CD1c-positive myeloid dendritic cell (primary cell): ENCODE measurements at regions not wholly inside any gene's neighbourhood (a gene's known extent, or its start where the extent isn't known, plus 50 kb on each side); places are given as distances from the start of the nearest gene placed in this dataset.
A peak's percentile ranks its signal among the peaks of the same experiment; 100 is the strongest.
"Not testable (repeated sequence)": the region's sequence is repeated elsewhere in the genome, so short reads cannot be mapped to it uniquely, and the experiment has no call there.

Source experiments
- DNase-seq: peaks from one replicate; pipeline ENCODE4 v3.0.0-alpha.2; 2016; ENCODE audit errors: extremely low spot score

DNA sequence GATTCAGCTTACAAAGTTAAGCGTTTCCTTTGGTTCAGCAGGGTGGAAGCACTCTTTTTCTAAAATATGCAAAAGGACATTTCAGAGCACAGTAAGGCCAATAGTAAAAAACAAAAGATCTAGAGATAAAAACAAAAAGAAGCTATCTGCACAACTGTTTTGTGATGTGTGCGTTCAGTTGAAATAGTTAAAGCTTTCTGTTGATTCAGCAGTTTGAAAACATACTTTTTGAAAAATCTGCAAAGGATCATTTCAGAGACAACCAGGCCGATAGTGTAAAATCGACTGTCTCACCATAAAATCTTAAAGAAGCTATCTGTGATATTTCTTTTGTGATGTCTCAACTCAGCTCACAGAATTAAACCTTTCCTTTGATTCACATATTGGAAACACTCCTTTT, 300.0 kb upstream of the ALG10B start:
- no peak for DNase-seq

DNA sequence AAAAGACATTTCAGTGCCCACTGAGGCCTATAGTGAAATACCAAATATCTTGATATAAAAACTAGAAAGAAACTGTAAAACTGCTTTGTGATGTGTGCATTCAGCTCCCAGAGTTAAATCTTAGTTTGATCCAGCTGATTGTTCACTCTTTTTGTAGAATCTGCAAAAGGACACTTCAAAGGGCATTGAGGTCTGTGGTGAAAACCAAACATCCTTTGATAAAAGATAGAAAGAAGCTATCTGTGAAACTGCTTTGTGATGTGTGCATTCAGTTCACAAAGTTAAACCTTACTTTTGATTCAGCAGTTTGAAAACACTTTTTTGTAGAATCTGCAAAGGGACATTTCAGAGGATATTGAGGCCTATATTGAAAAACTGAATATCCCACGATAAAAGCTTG, 290.7 kb upstream of the ALG10B start:
- no peak for DNase-seq

DNA sequence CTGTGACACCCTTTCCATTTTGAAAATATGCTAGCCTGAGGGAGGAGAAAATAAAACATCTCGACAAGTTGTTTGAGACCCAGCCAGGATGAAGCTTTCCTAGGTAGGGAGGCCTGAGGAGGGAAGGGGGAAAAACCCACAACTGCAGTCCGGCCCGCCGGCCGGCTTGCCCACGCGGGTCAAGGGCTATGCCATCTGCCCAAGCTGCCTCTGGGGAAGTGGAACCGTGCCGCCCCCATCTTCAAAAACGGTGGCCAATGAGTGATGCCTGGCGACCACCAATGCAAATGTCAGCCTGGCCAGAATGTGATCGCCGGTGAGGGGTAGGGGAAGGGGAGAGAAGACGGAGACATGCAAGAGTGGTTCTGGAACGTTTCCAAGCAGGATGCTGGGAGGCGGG, 263.5 kb upstream of the ALG10B start:
- no peak for DNase-seq

DNA sequence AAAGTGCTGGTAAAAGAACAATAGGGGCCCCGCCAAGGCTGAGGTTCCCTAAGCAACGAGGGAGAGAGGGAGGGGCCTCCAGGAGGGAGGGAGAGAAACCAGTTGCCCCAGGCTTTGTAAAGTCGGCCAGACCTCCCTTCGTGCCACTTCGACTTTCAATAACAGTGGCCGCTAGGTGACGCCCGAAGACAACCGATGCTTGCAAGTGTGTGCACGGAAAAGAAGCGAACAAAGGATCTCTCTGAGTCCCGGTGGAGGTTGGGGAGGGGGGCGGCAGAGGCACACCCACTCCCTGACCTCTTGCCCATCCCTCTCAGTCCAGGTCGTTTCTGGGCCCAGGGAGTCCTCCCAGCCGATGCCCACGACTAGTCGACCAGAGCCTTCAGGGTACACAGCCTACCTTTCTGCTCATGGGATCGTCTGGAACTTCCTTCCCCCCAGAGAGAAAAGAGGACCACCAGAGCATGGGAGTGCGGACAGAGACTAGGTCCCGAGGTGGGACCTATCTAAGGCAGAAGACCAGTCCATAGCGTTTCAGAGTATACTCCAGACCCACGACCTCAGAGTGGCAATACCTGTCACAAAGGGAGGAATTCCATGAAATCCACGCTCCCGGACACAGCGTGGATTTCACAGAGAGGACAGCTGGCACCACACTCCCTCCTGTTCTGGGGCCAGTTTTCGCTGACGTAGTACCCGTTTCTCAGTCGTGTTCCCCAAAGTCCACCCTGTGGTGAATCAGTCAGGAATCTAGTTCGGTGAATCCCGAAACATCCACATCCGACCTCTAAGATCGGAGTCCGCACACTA, 262.7 kb upstream of the ALG10B start:
- no peak for DNase-seq

DNA sequence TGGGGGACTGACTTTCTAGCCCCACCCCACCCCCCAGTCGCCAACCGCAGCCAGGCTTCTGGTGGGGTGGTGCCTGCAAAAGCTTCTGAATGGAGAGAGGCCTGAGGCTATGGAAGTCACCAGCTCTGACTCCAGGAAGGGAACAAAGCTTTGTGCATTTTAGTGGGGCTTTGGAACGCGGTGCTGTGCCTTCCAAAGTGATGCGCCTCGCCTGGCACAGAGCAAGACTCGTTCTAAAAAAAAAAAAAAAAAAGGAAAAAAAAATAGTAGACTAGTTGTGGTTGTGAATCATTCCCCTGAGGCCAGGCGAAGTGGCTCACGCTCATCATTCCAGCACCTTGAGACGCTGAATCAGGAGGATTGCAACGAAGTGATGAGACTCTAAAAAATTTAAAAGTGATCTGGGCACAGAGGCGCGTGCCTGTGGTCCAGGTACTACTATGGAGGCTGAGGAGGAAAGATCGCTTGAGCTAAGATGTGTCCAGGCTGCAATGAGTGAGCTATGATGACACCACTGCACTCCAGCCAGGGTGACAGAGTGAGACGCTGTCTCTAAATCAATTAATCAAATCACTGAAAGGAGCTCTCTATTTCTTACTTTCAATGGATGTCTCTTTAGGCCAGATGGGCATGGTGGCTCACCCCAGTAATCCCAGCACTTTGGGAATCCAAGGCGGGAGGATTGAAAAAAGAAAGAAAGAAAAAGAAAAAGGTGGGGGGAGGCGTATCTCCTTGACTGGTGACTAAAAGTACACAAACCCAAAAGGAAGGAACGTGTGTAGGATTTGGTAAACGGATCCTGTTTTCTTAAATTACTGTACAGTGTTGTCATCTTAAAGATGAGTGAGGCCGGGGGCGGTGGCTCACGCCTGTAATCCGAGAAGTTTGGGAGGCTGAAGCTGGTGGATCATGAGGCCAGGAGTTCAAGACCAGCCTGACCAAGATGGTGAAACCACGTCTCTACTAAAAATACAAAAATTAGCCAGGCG, 259.6 kb upstream of the ALG10B start:
- DNase-seq = no peak

DNA sequence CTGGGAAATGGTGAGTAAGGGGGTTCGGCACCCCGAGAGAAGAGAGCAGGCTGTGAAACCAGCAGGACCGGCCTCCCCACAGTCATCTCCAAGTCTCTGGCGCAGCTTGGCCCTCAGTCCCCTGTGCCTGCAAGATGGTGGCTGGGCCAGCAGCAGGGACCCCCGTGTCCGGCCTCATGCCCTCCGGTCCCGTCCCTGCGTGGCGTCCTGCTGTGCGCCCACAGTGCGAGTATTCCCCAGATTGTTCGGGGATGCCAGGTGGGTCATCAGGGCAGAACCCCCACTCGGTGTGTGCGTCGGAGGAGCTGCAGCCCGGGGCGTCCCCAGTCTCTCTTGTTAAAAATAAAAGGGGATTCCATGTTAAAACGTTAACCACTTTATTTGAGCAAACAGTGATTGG, 216.9 kb upstream of the ALG10B start:
- no peak for DNase-seq

DNA sequence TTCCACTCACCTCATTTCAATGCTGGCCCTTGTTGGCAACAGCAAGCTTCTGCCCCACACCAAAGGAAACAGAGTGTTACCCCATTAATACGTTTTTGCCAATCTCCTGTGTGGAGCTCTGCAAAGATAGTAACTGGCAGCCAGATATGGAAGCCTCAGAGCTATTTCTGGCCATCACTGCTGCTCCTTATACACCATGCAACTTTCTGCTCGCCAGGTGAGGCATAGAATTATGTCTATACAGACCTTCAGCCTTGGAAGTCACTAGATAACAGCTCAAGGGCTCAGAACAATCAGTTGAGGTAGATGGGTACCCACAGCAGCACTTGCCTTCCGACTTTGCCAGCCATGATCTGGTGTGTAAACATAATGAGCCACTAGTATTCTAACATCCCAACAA, 214.8 kb upstream of the ALG10B start:
- DNase-seq = no peak

DNA sequence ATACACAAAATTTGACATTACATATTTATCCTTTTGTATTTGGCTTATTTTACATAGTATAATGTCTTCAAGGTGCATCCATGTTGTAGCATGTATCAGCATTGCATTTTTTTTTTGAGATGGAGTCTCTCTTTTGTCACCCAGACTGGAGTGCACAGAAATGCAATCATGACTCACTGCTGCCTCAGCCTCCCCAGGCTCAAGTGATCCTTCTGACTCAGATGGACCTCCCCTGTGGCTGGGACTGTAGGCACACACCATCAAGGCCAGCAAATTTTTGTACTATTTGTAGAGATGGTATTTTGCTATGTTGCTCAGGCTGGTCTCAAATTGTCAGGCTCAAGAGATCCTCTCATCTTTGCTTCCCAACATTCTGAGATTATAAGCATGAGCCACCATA, 214.4 kb upstream of the ALG10B start:
- DNase-seq = no peak

DNA sequence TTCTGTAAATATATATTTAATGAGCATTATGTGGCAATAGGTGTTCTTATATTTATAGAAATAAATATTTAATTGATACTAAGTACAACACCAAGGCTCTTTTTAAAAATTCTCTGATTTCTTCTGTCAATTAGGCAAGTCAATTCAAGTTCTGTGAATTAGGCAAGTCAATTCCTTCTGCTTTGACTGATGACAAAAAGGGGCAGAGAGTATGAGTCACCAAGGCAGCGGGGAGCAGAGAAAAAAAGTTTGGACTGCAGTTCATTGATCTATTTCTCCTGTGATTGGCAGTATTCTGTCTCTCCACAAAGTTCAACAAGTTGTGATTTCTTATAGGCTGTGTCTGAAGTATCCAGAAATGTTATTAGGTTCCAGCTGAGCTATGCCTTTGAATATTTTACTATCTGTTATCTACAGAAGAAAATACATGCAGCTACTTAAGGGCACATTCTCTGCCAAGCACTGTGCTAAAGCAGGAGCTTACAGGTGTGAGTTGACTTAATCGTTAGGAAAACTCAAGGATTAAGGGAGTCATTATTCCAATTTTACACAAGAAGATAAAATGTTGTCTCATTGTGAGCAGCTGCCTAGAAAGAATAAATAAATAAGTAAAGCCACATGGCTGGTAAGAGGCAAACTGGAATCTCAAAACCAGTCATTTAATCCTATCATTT, 206.4 kb upstream of the ALG10B start:
- DNase-seq = no peak

DNA sequence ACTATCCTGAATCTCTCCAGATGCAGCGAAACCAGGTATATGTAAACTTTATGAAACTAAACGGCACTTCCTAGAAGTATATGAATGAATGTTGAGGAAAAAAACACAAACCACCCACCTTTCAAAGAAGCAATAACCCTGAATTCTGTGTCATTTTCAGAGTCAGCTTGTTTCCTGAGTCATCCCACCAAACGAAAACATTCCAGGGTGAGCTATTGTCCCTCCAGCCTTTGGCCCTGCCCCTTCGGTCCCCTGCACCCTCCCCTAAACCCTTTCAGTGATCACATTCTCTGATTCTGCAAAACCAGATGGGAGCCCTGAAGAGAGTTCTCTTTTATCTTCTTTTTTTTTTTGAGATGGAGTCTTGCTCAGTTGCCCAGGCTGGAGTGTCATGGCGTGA, 202.6 kb upstream of the ALG10B start:
- no peak for DNase-seq

DNA sequence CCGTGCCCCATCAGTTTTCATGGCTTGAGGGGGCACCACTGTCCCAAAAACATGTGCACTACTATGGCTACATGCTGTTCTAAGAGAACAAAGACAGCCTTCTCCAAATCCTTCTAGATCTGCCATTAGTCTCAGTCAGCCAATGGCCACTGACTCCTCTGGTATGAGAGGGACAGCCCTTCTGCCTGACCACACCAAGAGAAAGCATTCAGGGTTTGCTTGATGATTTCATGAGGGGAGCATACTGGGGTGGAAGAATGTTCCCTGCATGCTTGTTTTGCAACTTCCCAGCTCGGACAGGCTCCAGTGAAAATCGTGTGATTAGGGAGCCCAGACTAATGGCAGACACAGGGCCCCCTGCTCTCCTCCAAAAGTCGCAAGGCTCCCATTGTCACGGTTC, 199.6 kb upstream of the ALG10B start:
- no peak for DNase-seq

DNA sequence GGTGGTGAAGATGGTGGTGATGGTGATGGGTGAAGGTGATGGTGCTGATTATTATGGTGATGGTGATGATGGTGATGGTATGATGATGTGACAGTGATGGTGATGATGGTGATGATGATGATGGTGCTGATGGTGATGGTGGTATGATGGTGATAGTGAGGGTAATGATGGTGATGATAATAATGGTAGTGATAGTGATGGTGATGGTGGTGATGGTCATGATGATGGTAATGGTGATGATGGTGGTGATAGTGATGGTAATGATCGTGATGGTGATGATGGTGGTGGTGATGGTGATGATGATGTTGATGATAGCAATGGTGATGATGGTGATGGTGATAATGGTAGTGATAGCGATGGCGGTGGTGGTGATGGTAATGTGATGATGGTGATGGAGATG, 197.9 kb upstream of the ALG10B start:
- DNase-seq = no peak

DNA sequence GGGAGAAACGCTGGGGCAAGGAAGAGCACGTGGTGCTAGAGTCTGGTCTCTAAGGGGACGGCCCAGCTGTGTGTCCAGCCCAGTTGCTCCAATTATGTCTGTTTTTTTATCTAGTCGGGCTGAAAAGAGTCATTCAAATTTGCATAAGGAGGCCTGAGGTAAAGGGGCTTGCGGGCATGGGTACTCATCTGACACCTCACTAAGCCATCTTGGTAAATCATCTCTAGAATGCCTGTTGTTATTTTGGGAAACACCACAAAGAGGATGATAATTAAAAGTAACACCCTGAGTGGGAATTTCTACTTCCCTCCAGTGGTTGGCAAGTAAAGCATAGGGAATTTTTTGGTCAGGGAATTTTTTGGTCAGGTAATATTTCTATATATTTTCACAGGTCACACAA, 196.1 kb upstream of the ALG10B start:
- DNase-seq = no peak

DNA sequence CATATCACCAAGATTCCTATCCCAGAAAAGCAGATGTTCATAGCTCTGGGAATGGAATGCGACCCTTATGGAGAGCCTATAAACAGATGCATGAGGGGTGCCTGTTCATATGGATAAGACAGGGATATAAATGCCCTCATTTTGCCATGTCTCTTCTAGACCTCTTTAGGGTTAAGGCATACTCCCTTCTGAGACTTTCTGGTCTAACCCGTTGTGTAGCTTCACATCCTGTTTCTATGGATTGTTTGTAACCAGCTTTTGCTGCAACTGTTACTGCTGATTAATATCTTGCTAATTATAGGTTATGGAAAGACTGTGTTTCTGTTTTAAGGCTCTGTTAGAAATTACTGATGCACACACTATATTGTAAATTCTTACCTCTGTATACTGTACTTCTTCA, 193.5 kb upstream of the ALG10B start:
- DNase-seq = not testable (repeated sequence)

DNA sequence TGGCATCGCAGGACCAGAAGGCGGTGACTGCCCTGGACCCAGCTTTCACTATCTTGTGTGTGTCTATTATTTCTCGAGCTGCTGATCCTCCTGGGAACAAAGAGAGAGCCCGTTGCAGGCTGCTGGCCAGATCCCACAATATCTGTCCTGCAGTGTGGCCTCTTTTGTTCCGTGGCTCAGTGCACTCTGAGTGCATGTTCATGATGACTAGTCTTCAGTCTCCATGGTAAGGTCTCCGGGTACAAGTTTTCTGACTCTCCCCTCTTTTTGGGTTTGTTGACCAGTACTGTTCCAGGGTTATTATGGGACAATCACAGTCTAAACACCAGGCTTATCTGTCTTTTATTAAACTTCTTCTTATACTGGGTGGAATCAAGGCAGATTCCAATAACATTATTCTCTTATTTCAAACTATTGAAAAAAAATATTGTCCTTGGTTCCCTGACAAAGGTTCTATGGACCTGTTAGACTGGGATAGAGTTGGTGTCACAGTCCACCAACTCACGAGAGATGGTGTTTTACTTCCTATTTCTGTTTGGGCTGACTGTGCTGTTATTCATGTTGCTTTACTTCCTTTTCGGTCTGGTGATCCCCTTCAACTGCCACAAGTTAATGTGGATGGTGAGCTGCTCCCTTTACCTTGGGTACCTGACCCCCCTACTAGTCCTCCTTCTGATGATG, 192.9 kb upstream of the ALG10B start:
- DNase-seq = no peak

DNA sequence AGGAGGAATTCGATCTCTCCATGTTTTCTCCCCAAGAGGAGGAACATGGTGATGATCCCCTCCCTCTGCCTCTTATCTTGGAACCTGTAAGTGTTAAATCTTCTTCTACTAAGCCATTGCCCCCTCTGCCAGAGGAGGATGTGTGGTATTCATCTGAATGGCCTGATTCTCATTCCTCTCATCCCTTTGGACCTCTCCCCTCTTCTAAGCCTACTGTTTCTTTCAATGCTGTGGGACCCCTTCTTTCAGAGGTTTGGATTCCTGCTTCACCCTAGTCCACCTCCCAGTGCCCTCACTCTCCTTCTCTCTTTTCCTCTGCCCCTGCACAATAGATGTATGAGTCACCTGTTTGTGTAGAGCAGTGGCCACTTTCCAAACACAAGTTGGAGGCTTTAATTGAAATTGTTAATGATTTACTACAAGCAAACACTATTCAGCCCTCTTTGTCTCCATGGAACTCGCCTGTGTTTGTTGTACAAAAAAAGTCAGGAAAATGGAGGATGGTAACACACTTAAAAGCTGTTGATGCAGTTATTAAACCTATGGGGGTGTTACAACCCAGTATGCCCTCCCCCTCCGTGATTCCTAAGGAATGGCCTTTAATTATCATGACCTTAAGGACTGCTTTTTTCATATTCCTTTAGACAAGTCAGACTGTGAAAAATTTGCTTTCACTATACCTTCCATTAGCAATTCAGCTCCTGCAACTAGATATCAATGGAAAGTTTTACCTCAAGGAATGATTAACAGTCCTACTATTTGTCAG, 192.1 kb upstream of the ALG10B start:
- DNase-seq = no peak

DNA sequence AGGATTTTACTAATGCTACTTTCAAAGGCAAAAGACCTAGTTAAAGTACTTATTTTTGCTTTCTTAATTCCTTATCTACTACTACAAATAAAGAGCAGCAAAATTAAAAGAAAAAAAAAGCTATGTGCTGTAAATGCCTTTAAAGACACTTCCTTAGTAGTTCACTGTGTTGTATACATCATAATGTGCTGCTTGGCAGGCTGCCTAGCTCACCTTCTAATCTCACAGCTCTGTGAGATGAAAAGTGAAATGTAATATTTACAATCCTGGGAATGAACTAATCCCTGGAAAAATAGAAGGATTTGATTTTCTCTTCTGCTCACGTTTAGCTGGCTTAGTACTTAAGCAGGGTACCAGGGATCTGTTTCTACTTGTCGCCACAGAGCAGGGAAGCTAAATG, 184.4 kb upstream of the ALG10B start:
- DNase-seq = no peak

DNA sequence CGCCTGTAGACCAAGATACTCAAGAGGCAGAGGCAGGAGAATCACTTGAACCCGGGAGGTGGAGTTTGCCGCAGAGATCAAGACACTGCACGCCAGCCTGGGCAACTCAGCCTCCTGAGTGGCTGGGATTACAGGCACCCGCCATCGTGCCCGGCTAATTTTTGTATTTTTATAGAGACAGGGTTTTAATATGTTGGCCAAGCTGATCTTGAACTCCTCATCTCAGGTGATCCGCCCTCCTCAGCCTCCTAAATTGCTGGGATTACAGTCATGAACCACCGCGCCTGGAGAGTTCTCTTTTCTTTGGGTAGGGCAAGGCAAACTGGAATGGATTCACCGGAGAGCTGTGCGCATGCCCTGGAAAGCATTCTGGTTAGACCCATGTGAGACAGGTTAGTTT, 179.3 kb upstream of the ALG10B start:
- no peak for DNase-seq

DNA sequence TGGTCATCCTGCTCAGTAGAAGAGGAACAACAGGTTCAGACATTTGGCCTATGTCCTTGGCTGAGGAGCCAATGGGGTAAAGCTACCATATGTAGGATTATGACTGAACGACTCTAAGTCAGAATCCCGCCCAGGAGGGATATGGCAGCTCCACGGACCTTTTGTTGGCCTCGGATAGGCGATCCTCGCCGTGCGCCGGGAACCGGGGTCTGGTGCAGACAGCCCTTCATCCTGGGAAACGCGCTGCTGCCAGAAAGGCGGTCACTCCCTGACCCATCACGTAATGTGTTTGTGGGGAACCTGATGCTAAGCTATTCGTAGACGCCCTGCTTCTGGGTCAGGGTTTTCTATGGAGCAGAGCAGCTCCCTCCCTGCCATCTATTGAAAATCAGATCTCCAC, 178.9 kb upstream of the ALG10B start:
- no peak for DNase-seq

DNA sequence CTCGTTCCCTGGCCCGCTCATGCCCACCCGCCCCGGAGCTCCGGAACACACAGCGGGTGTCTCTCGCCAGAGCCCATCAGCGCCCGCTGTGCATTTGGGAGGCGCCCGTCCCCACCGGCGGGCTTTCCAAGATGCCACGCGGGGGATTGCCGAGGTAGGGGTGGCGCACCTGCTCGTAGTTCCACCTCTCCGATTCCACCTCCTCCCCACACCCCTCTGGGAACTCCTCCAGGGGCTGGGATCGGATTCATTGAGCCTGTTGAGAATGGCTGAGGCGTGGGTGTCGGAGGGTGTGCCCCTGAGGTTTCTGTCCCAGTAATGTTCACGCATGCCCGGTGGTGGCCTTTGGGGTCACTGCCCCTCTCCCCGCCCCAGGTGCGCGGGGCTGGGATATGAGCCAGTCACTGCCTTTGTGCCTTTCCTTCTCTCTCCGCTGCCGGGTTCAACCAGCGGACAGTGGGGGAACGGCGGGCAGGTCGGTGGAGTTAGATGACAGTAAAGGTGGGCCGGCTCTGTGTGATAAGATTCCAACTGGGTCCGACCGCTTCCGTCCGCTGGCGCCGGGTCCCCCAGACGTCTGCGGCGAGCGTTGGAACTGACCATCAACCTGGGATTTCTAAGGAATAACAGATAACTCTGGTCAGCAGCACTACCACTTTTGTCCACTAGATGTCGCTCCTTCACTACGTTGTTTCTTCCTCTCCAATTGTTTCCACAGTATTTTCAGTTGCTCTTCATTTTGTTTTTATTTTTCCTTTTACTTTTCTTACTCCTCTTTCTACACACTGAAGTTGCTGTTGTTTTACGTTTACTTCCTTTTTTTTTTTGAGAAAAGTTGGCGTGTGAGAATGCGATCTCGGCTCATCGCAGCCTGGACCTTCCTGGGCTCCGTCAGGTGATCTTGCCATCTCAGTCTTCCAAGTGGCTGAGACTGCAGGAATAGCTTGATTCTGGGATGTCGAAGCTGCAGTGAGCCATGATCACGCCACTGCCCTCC, 178.1 kb upstream of the ALG10B start:
- DNase-seq = peak; percentile 72
